Fibroblast of lung (primary cell): ENCODE measurements at regions not wholly inside any gene's neighbourhood (a gene's known extent, or its start where the extent isn't known, plus 50 kb on each side); places are given as distances from the start of the nearest gene placed in this dataset.
"Not testable (repeated sequence)": the region's sequence is repeated elsewhere in the genome, so short reads cannot be mapped to it uniquely, and the experiment has no call there.

Source experiments
- EZH2 ChIP-seq: IDR thresholded peaks from 2 replicates; pipeline ENCODE4 v1.5.1; 2012; ENCODE audit warnings: low read length, control low read depth, mild to moderate bottlenecking; ENCODE audit errors: missing control alignments
- TF ChIP-seq, protein P1 (sequence below), 2 donors: IDR thresholded peaks in 1 of 2; conservative IDR thresholded peaks in 1 of 2; 1 replicate in 1 of 2; 2 replicates in 1 of 2; pipeline ENCODE4 v1.5.1; 2011 to 2012; ENCODE audit warnings: low read length in 2 of 2, control low read depth in 1 of 2, inconsistent platforms in 1 of 2, low read depth in 1 of 2, mild to moderate bottlenecking in 1 of 2

- TF ChIP-seq, protein P1, sequence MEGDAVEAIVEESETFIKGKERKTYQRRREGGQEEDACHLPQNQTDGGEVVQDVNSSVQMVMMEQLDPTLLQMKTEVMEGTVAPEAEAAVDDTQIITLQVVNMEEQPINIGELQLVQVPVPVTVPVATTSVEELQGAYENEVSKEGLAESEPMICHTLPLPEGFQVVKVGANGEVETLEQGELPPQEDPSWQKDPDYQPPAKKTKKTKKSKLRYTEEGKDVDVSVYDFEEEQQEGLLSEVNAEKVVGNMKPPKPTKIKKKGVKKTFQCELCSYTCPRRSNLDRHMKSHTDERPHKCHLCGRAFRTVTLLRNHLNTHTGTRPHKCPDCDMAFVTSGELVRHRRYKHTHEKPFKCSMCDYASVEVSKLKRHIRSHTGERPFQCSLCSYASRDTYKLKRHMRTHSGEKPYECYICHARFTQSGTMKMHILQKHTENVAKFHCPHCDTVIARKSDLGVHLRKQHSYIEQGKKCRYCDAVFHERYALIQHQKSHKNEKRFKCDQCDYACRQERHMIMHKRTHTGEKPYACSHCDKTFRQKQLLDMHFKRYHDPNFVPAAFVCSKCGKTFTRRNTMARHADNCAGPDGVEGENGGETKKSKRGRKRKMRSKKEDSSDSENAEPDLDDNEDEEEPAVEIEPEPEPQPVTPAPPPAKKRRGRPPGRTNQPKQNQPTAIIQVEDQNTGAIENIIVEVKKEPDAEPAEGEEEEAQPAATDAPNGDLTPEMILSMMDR (conservative IDR thresholded peaks at IDR 0.05 in 1 of 2, IDR thresholded peaks at IDR 0.05 in 1 of 2; ENCODE audit: low read depth in 1 of 2, low read length in 2 of 2): not testable (repeated sequence)
- not testable (repeated sequence) for TF ChIP-seq EZH2
Measured at GRCh38 chr1:121076674-121077073, 107.5 kb downstream of the FAM72B start.
